ENCODE measurements at regions not wholly inside any gene's neighbourhood (a gene's known extent, or its start where the extent isn't known, plus 50 kb on each side); places are given as distances from the start of the nearest gene placed in this dataset.

- TF ChIP-seq POLR2A (IDR thresholded peaks at IDR 0.05; ENCODE audit: low read length) (no peak), ESRRA (IDR thresholded peaks at IDR 0.05; ENCODE audit: borderline replicate concordance, low read length) (no peak), POLR2AphosphoS2 (conservative IDR thresholded peaks at IDR 0.05; ENCODE audit: low read length) (no peak), ZFP36 (IDR thresholded peaks at IDR 0.05; ENCODE audit: borderline replicate concordance, partially characterized antibody) (no peak), EP300 (IDR thresholded peaks at IDR 0.05) (no peak)
- TF ChIP-seq, protein P1, sequence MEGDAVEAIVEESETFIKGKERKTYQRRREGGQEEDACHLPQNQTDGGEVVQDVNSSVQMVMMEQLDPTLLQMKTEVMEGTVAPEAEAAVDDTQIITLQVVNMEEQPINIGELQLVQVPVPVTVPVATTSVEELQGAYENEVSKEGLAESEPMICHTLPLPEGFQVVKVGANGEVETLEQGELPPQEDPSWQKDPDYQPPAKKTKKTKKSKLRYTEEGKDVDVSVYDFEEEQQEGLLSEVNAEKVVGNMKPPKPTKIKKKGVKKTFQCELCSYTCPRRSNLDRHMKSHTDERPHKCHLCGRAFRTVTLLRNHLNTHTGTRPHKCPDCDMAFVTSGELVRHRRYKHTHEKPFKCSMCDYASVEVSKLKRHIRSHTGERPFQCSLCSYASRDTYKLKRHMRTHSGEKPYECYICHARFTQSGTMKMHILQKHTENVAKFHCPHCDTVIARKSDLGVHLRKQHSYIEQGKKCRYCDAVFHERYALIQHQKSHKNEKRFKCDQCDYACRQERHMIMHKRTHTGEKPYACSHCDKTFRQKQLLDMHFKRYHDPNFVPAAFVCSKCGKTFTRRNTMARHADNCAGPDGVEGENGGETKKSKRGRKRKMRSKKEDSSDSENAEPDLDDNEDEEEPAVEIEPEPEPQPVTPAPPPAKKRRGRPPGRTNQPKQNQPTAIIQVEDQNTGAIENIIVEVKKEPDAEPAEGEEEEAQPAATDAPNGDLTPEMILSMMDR (IDR thresholded peaks at IDR 0.05), result no peak
- TF ChIP-seq, protein P2, sequence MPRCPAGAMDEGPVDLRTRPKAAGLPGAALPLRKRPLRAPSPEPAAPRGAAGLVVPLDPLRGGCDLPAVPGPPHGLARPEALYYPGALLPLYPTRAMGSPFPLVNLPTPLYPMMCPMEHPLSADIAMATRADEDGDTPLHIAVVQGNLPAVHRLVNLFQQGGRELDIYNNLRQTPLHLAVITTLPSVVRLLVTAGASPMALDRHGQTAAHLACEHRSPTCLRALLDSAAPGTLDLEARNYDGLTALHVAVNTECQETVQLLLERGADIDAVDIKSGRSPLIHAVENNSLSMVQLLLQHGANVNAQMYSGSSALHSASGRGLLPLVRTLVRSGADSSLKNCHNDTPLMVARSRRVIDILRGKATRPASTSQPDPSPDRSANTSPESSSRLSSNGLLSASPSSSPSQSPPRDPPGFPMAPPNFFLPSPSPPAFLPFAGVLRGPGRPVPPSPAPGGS (IDR thresholded peaks at IDR 0.05), result no peak
Measured at GRCh38 chr7:22658031-22658430, 69.0 kb upstream of the IL6 start.
